ENCODE measurements at regions not wholly inside any gene's neighbourhood (a gene's known extent, or its start where the extent isn't known, plus 50 kb on each side); places are given as distances from the start of the nearest gene placed in this dataset.
"Not testable (repeated sequence)": the region's sequence is repeated elsewhere in the genome, so short reads cannot be mapped to it uniquely, and the experiment has no call there.

DNA sequence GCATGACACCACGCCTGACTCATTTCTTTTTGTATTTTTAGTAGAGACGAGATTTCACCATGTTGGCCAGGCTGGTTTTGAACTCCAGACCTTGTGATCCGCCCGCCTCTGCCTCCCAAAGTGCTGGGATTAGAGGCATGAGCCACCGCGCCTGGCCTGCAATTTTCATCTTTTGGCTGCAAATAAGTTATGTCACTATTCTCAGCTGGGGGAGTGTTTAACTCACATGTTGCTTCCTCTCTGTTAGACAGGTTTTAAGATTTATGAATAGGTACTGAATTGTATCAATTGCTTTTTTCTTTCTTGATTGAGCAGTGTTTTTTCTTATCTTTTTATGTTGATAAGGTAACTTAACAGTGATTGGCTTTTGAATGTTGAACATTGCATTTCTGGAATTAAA, 88.2 kb upstream of the ADCY2 start:
- not testable (repeated sequence) for H3K4me1 ChIP-seq (ENCODE audit: control insufficient read depth in 4 of 4, insufficient read depth in 4 of 4, low read length in 3 of 4); H3K9ac ChIP-seq (ENCODE audit: low read depth in 1 of 2, low read length in 2 of 2); DNase-seq (ENCODE audit: low spot score); H3K27ac ChIP-seq (ENCODE audit: low read depth in 1 of 2, low read length in 2 of 2); H3K4me3 ChIP-seq (ENCODE audit: low read depth in 1 of 3, low read length in 3 of 3); H3K36me3 ChIP-seq (ENCODE audit: control insufficient read depth in 4 of 4, insufficient read depth in 3 of 4, low read depth in 1 of 4, low read length in 3 of 4); H3K9me3 ChIP-seq (ENCODE audit: control insufficient read depth in 4 of 4, low read length in 3 of 4); H3K27me3 ChIP-seq (ENCODE audit: control insufficient read depth in 4 of 4, insufficient read depth in 4 of 4, low read length in 3 of 4)
- WGBS, result 88% methylated on average over 6 of the region's 6 CpGs

GRCh38 chr5:7309715-7310114, 86.2 kb upstream of the ADCY2 start:
- not testable (repeated sequence) for H3K4me1 ChIP-seq (ENCODE audit: control insufficient read depth in 4 of 4, insufficient read depth in 4 of 4, low read length in 3 of 4); H3K9ac ChIP-seq (ENCODE audit: low read depth in 1 of 2, low read length in 2 of 2); DNase-seq (ENCODE audit: low spot score); H3K36me3 ChIP-seq (ENCODE audit: control insufficient read depth in 4 of 4, insufficient read depth in 3 of 4, low read depth in 1 of 4, low read length in 3 of 4); H3K4me3 ChIP-seq (ENCODE audit: low read depth in 1 of 3, low read length in 3 of 3); H3K27me3 ChIP-seq (ENCODE audit: control insufficient read depth in 4 of 4, insufficient read depth in 4 of 4, low read length in 3 of 4); H3K27ac ChIP-seq (ENCODE audit: low read depth in 1 of 2, low read length in 2 of 2); H3K9me3 ChIP-seq (ENCODE audit: control insufficient read depth in 4 of 4, low read length in 3 of 4)
- 35% methylated on average over 6 of the region's 6 CpGs for WGBS

DNA sequence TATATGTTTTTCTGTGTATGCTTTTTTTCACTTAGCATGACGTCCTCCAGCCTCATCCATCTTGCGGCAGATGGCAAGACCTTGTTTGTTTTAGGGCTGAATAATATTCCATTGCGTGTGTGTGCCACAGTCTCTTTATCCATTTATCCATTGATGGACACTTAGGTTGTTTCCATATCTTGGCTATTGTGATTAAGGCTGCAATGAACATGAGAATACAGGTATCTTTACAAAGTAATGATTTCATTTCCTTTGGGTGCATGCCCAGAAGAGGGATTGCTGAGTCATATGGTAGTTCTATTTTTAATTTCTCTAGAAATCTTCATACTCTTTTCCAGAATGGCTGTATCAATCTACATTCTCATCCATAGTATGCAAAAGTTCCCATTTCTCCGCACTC, 85.3 kb upstream of the ADCY2 start:
- H3K4me3 ChIP-seq (ENCODE audit: low read depth in 1 of 3, low read length in 3 of 3); H3K27me3 ChIP-seq (ENCODE audit: control insufficient read depth in 4 of 4, insufficient read depth in 4 of 4, low read length in 3 of 4); DNase-seq (ENCODE audit: low spot score); H3K9ac ChIP-seq (ENCODE audit: low read depth in 1 of 2, low read length in 2 of 2); H3K36me3 ChIP-seq (ENCODE audit: control insufficient read depth in 4 of 4, insufficient read depth in 3 of 4, low read depth in 1 of 4, low read length in 3 of 4); H3K4me1 ChIP-seq (ENCODE audit: control insufficient read depth in 4 of 4, insufficient read depth in 4 of 4, low read length in 3 of 4); H3K9me3 ChIP-seq (ENCODE audit: control insufficient read depth in 4 of 4, low read length in 3 of 4); H3K27ac ChIP-seq (ENCODE audit: low read depth in 1 of 2, low read length in 2 of 2): not testable (repeated sequence)
- 61% methylated on average over 4 of the region's 4 CpGs for WGBS

GRCh38 chr5:7315118-7315517, 80.8 kb upstream of the ADCY2 start:
- peaks cover 0 to 2% (median 0%) of the 10 kb centered on the region in 4 donors for H3K27me3 ChIP-seq (ENCODE audit: control insufficient read depth in 4 of 4, insufficient read depth in 4 of 4, low read length in 3 of 4)
- H3K9ac ChIP-seq (ENCODE audit: low read depth in 1 of 2, low read length in 2 of 2), result no peak overlapping the region
- TF ChIP-seq ATF3 (IDR thresholded peaks at IDR 0.05) (no peak), EGR1 (IDR thresholded peaks at IDR 0.05; ENCODE audit: low read depth in 2 of 2) (no peak), HNF4G (IDR thresholded peaks at IDR 0.05) (no peak), NR2F2 (IDR thresholded peaks at IDR 0.05) (no peak), ZBTB33 (IDR thresholded peaks at IDR 0.05) (no peak), FOXA2 (IDR thresholded peaks at IDR 0.05) (no peak), SP1 (IDR thresholded peaks at IDR 0.05) (no peak), GABPA (IDR thresholded peaks at IDR 0.05 in 1 of 2, conservative IDR thresholded peaks at IDR 0.05 in 1 of 2) (no peak), RAD21 (IDR thresholded peaks at IDR 0.05) (no peak), CTCF (IDR thresholded peaks at IDR 0.05; ENCODE audit: low read depth, low read length, missing input control) (no peak), MAX (IDR thresholded peaks at IDR 0.05) (no peak)
- DNase-seq (ENCODE audit: low spot score), result no peak
- no peaks in the 10 kb centered on the region for H3K9me3 ChIP-seq (ENCODE audit: control insufficient read depth in 4 of 4, low read length in 3 of 4)
- 43% methylated on average over 2 of the region's 2 CpGs for WGBS
- no peak overlapping the region for H3K4me3 ChIP-seq (ENCODE audit: low read depth in 1 of 3, low read length in 3 of 3)
- H3K27ac ChIP-seq (ENCODE audit: low read depth in 1 of 2, low read length in 2 of 2), result no peak overlapping the region
- no peaks in the 10 kb centered on the region for H3K36me3 ChIP-seq (ENCODE audit: control insufficient read depth in 4 of 4, insufficient read depth in 3 of 4, low read depth in 1 of 4, low read length in 3 of 4)
- no peaks in the 10 kb centered on the region for H3K4me1 ChIP-seq (ENCODE audit: control insufficient read depth in 4 of 4, insufficient read depth in 4 of 4, low read length in 3 of 4)

Data from liver (tissue), 8 donors.